ENCODE measurements at regions not wholly inside any gene's neighbourhood (a gene's known extent, or its start where the extent isn't known, plus 50 kb on each side); places are given as distances from the start of the nearest gene placed in this dataset.
"Not testable (repeated sequence)": the region's sequence is repeated elsewhere in the genome, so short reads cannot be mapped to it uniquely, and the experiment has no call there.

- Histone ChIP-seq H3K9ac (no peak overlapping the region), H4K20me1 (ENCODE audit: insufficient read depth) (no peaks in the 10 kb centered on the region), H3K36me3 (ENCODE audit: low read depth) (no peaks in the 10 kb centered on the region), H3K4me1 (ENCODE audit: insufficient read depth) (peaks cover 6% of the 10 kb centered on the region; the same call in 1 of the 2 replicates), H3K9me2 (ENCODE audit: insufficient read depth) (no peaks in the 10 kb centered on the region), H2AFZ (no peak overlapping the region), H3K27ac (no peak overlapping the region), H3K27me3 (replicated peaks; ENCODE audit: insufficient read depth) (no peaks in the 10 kb centered on the region), H3K79me2 (ENCODE audit: insufficient read depth) (no peaks in the 10 kb centered on the region), H3K4me2 (ENCODE audit: unreplicated experiment) (no peak overlapping the region), H3K9me3 (ENCODE audit: low read depth) (no peaks in the 10 kb centered on the region), H3F3A (ENCODE audit: insufficient read depth) (no peaks in the 10 kb centered on the region), H3K4me3 (no peak overlapping the region)
- DNase-seq, result no peak
- WGBS, 2 experiments (ENCODE audit: low coverage in 1 of 2, low lambda C conversion rate in 2 of 2, missing lambda C conversion rate in 2 of 2), result 51 to 66% methylated on average over 1 of the region's 1 CpG
- no peak for TF ChIP-seq EZH2phosphoT487 (IDR thresholded peaks at IDR 0.05; ENCODE audit: insufficient read depth, low read depth)
- TF ChIP-seq EZH2 (IDR thresholded peaks at IDR 0.05; ENCODE audit: insufficient read depth, poor library complexity, severe bottlenecking), result no peak
- in situ Hi-C loops (cut with MboI), result no loop called here
Observed at GRCh38 chr12:47360093-47360480, 280.3 kb upstream of the AMIGO2 start.

DNA sequence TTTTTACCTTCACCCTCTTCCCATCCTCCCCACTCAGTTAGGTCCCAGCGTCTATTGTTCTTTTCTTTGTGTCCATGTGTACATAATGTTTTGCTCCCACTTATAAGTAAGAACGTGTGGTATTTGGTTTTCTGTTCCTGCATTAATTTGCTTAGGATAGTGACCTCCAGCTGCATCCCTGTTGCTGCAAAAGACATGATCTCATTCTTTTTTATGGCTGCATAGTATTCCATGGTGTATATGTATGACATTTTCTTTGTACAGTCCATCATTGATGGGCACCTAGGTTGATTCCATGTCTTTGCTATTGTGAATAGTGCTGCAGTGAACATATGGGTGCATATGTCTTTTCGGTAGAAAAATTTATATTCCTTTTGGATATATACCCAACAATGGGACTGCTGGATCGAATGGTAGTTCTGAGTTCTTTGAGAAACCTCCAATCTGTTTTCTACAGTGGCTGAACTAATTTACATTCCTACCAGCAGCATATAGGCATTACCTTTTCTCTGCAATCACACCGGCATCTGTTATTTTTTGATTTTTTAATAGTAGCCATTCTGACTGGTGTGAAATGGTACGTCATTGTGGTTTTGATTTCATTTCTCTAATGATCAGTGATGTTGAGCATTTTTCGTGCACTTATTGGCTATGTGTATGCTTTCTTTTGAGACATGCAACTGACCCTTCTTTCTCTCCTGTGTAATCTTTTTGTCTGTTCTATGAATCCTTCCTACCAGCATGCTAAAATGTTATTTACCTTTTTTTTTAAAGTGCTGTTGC lies 279.7 kb upstream of the AMIGO2 start:
- in situ Hi-C loops (cut with MboI), result no loop called here
- H3K27ac ChIP-seq, result no peak overlapping the region
- no peaks in the 10 kb centered on the region for H3K36me3 ChIP-seq (ENCODE audit: low read depth)
- no peaks in the 10 kb centered on the region for H3K9me2 ChIP-seq (ENCODE audit: insufficient read depth)
- no peaks in the 10 kb centered on the region for H3K9me3 ChIP-seq (ENCODE audit: low read depth)
- H3K4me2 ChIP-seq (ENCODE audit: unreplicated experiment), result no peak overlapping the region
- no peaks in the 10 kb centered on the region for H3F3A ChIP-seq (ENCODE audit: insufficient read depth)
- TF ChIP-seq EZH2 (IDR thresholded peaks at IDR 0.05; ENCODE audit: insufficient read depth, poor library complexity, severe bottlenecking) (no peak), EZH2phosphoT487 (IDR thresholded peaks at IDR 0.05; ENCODE audit: insufficient read depth, low read depth) (no peak)
- no peak overlapping the region for H2AFZ ChIP-seq
- DNase-seq, result no peak
- peaks cover 6% of the 10 kb centered on the region; the same call in 1 of the 2 replicates for H3K4me1 ChIP-seq (ENCODE audit: insufficient read depth)
- H4K20me1 ChIP-seq (ENCODE audit: insufficient read depth), result no peaks in the 10 kb centered on the region
- no peak overlapping the region for H3K4me3 ChIP-seq
- no peaks in the 10 kb centered on the region for H3K79me2 ChIP-seq (ENCODE audit: insufficient read depth)
- no peaks in the 10 kb centered on the region for H3K27me3 ChIP-seq (replicated peaks; ENCODE audit: insufficient read depth)
- no peak overlapping the region for H3K9ac ChIP-seq
- 71 to 74% methylated on average over 7 of the region's 7 CpGs for WGBS, 2 experiments (ENCODE audit: low coverage in 1 of 2, low lambda C conversion rate in 2 of 2, missing lambda C conversion rate in 2 of 2)

GRCh38 chr12:47357006-47357405 lies 277.2 kb upstream of the AMIGO2 start:
- H3K9me2 ChIP-seq (ENCODE audit: insufficient read depth); H3K4me1 ChIP-seq (ENCODE audit: insufficient read depth); H3K4me2 ChIP-seq (ENCODE audit: unreplicated experiment); H3K9me3 ChIP-seq (ENCODE audit: low read depth); H3K36me3 ChIP-seq (ENCODE audit: low read depth); H3K4me3 ChIP-seq; H3K9ac ChIP-seq; H2AFZ ChIP-seq; DNase-seq; H3K27ac ChIP-seq; H3F3A ChIP-seq (ENCODE audit: insufficient read depth); in situ Hi-C loops (cut with MboI); H3K27me3 ChIP-seq (replicated peaks; ENCODE audit: insufficient read depth); H4K20me1 ChIP-seq (ENCODE audit: insufficient read depth); H3K79me2 ChIP-seq (ENCODE audit: insufficient read depth): not testable (repeated sequence)
- WGBS, 2 experiments (ENCODE audit: low coverage in 1 of 2, low lambda C conversion rate in 2 of 2, missing lambda C conversion rate in 2 of 2), result 92 to 95% methylated on average over 8 of the region's 8 CpGs

DNA sequence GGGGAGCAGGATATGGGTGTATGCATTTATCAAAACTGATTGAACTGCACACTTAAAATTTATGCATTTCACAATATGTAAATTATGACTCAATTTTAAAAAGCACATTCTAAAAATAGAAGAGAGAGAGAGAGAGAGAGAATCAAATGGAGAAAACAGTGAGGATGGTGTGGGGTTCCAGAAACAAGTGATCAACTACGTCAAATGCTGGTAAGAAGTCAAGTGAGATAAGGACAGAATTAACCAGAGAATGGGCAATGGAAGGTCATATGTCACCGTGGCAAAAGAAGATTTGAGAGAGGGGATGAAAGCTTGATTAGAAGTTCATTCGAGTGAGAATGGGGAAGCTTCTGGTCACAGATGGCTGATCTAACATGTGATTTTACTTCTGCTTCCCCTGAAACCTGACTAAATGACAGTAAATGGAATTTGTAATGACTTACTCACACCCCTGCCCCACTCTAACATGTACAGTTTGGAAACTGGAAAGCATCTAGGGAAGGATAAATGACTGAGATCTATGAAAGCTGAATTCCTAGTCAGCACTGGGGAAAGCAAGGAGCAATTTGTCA lies 276.5 kb upstream of the AMIGO2 start:
- no peak for DNase-seq
- Histone ChIP-seq H3F3A (ENCODE audit: insufficient read depth) (no peaks in the 10 kb centered on the region), H3K4me2 (ENCODE audit: unreplicated experiment) (no peak overlapping the region), H3K27ac (no peak overlapping the region), H3K27me3 (replicated peaks; ENCODE audit: insufficient read depth) (no peaks in the 10 kb centered on the region), H4K20me1 (ENCODE audit: insufficient read depth) (no peaks in the 10 kb centered on the region), H3K36me3 (ENCODE audit: low read depth) (no peaks in the 10 kb centered on the region), H3K4me1 (ENCODE audit: insufficient read depth) (peaks cover 6% of the 10 kb centered on the region; the same call in 1 of the 2 replicates), H3K9ac (no peak overlapping the region), H3K79me2 (ENCODE audit: insufficient read depth) (no peaks in the 10 kb centered on the region), H3K4me3 (no peak overlapping the region), H3K9me2 (ENCODE audit: insufficient read depth) (no peaks in the 10 kb centered on the region), H2AFZ (no peak overlapping the region), H3K9me3 (ENCODE audit: low read depth) (no peaks in the 10 kb centered on the region)
- in situ Hi-C loops (cut with MboI), result no loop called here
- TF ChIP-seq EZH2 (IDR thresholded peaks at IDR 0.05; ENCODE audit: insufficient read depth, poor library complexity, severe bottlenecking), result no peak
- no peak for TF ChIP-seq EZH2phosphoT487 (IDR thresholded peaks at IDR 0.05; ENCODE audit: insufficient read depth, low read depth)
- 70 to 76% methylated on average over 3 of the region's 3 CpGs for WGBS, 2 experiments (ENCODE audit: low coverage in 1 of 2, low lambda C conversion rate in 2 of 2, missing lambda C conversion rate in 2 of 2)
